ENCODE measurements at regions not wholly inside any gene's neighbourhood (a gene's known extent, or its start where the extent isn't known, plus 50 kb on each side); places are given as distances from the start of the nearest gene placed in this dataset.

DNA sequence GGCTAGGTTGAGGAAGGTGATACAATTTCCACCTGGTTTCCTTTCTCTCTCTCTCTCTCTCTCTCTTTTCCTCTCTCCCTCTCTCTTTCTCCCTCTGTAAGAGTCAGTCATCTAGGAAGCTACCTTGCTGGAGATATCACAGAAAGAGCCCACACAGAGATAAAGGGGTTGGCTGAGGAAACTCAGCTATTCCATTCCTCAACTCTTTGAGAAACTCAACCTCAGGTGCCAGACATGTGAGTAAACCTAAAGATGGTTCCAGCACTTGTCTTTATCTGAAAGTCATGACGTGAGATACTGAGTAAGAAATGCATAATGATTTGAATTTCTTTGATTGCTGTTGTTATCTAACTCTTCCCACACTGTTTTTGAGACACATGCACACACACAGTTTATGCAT lies 564.0 kb downstream of the SPOCK3 start:
- TF ChIP-seq POLR2A (IDR thresholded peaks at IDR 0.05) (no peak), POLR2AphosphoS5 (IDR thresholded peaks at IDR 0.05) (no peak), EP300 (IDR thresholded peaks at IDR 0.05) (no peak)
- TF ChIP-seq, protein P1, sequence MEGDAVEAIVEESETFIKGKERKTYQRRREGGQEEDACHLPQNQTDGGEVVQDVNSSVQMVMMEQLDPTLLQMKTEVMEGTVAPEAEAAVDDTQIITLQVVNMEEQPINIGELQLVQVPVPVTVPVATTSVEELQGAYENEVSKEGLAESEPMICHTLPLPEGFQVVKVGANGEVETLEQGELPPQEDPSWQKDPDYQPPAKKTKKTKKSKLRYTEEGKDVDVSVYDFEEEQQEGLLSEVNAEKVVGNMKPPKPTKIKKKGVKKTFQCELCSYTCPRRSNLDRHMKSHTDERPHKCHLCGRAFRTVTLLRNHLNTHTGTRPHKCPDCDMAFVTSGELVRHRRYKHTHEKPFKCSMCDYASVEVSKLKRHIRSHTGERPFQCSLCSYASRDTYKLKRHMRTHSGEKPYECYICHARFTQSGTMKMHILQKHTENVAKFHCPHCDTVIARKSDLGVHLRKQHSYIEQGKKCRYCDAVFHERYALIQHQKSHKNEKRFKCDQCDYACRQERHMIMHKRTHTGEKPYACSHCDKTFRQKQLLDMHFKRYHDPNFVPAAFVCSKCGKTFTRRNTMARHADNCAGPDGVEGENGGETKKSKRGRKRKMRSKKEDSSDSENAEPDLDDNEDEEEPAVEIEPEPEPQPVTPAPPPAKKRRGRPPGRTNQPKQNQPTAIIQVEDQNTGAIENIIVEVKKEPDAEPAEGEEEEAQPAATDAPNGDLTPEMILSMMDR (IDR thresholded peaks at IDR 0.05) = no peak

Measured in sigmoid colon (tissue), 4 donors.